Left ventricle myocardium inferior (tissue), 1 donor: ENCODE measurements at regions not wholly inside any gene's neighbourhood (a gene's known extent, or its start where the extent isn't known, plus 50 kb on each side); places are given as distances from the start of the nearest gene placed in this dataset.

Experiments
- DNase-seq: peaks from one replicate; pipeline ENCODE4 v3.0.0-alpha.2; 2020
- H3K27ac ChIP-seq: fragments of 200-600 bp; replicated peaks from 2 replicates; pipeline ENCODE4 v1.8.0; 2021
- H3K27me3 ChIP-seq: fragments of 200-600 bp; 2 replicates; pipeline ENCODE4 v1.8.0; 2021; ENCODE audit warnings: low read depth
- H3K36me3 ChIP-seq: fragments of 200-600 bp; 2 replicates; pipeline ENCODE4 v1.8.0; 2021
- H3K4me1 ChIP-seq: fragments of 200-600 bp; 2 replicates; pipeline ENCODE4 v1.8.0; 2021
- H3K4me3 ChIP-seq: fragments of 200-600 bp; 2 replicates; pipeline ENCODE4 v1.8.0; 2021; ENCODE audit warnings: mild to moderate bottlenecking, moderate library complexity
- H3K9me3 ChIP-seq: fragments of 200-600 bp; replicated peaks from 2 replicates; pipeline ENCODE4 v1.8.0; 2021
- CTCF ChIP-seq: fragments of 200-600 bp; IDR thresholded peaks from 2 replicates; pipeline ENCODE4 v1.8.0; 2021; ENCODE audit warnings: antibody characterized with exemption, mild to moderate bottlenecking, borderline replicate concordance
- intact Hi-C: fragments of 100-400 bp; cut with micrococcal nuclease; formaldehyde crosslinking; loops from one replicate; pipeline ENCODE4 v1.11.0; 2022
- donor health status: DM: no; HTN: yes; CAD: no; lungs with severe emphysema.

GRCh38 chr22:47245286-47245685 lies 482.8 kb downstream of the TBC1D22A start:
- Histone ChIP-seq H3K36me3 (no peaks in the 10 kb centered on the region), H3K4me3 (no peak overlapping the region), H3K9me3 (peaks cover 22% of the 10 kb centered on the region), H3K27ac (no peak overlapping the region), H3K27me3 (peaks cover 75% of the 10 kb centered on the region), H3K4me1 (no peaks in the 10 kb centered on the region)
- intact Hi-C loops = no loop called here
- no peak for TF ChIP-seq CTCF
- no peak for DNase-seq

GRCh38 chr22:47240116-47240515 lies 477.7 kb downstream of the TBC1D22A start:
- no peak for DNase-seq
- Histone ChIP-seq H3K9me3 (peaks cover 22% of the 10 kb centered on the region), H3K36me3 (no peaks in the 10 kb centered on the region), H3K4me1 (no peaks in the 10 kb centered on the region), H3K27ac (no peak overlapping the region), H3K27me3 (peaks cover 60% of the 10 kb centered on the region), H3K4me3 (no peak overlapping the region)
- intact Hi-C loops = no loop called here
- no peak for TF ChIP-seq CTCF

GRCh38 chr22:47239474-47239860 lies 477.0 kb downstream of the TBC1D22A start:
- Histone ChIP-seq H3K4me3 (no peak overlapping the region), H3K27me3 (peaks cover 55% of the 10 kb centered on the region), H3K27ac (no peak overlapping the region), H3K36me3 (no peaks in the 10 kb centered on the region), H3K9me3 (peaks cover 28% of the 10 kb centered on the region), H3K4me1 (no peaks in the 10 kb centered on the region)
- intact Hi-C loops = no loop called here
- no peak for TF ChIP-seq CTCF
- no peak for DNase-seq

GRCh38 chr22:47238690-47239473 lies 476.4 kb downstream of the TBC1D22A start:
- no peak overlapping the region for H3K4me3 ChIP-seq
- no peaks in the 10 kb centered on the region for H3K4me1 ChIP-seq
- peaks cover 29% of the 10 kb centered on the region for H3K9me3 ChIP-seq
- no peak for DNase-seq
- intact Hi-C loops = no loop called here
- TF ChIP-seq CTCF = no peak
- H3K27me3 ChIP-seq = peaks cover 52% of the 10 kb centered on the region
- no peaks in the 10 kb centered on the region for H3K36me3 ChIP-seq
- H3K27ac ChIP-seq = no peak overlapping the region

- Histone ChIP-seq H3K9me3 (peaks cover 29% of the 10 kb centered on the region), H3K36me3 (no peaks in the 10 kb centered on the region), H3K4me1 (no peaks in the 10 kb centered on the region), H3K27ac (no peak overlapping the region), H3K4me3 (no peak overlapping the region), H3K27me3 (peaks cover 56% of the 10 kb centered on the region)
- intact Hi-C loops = no loop called here
- no peak for TF ChIP-seq CTCF
- no peak for DNase-seq
These were observed 475.5 kb downstream of the TBC1D22A start for GRCh38 chr22:47237890-47238480.
